Mesothelial cell of epicardium (in vitro differentiated cells): ENCODE measurements at regions not wholly inside any gene's neighbourhood (a gene's known extent, or its start where the extent isn't known, plus 50 kb on each side); places are given as distances from the start of the nearest gene placed in this dataset.

ENCODE experiments used
- DNase-seq, 2 experiments: peaks; one replicate each; pipeline ENCODE4 v3.0.0; 2021; ENCODE audit warnings: low spot score in 2 of 2; ENCODE audit not compliant: unreplicated experiment in 2 of 2
- H3K27ac Mint-ChIP-seq: 2 replicates; pipeline ENCODE4 v1.8.0; 2021; ENCODE audit warnings: mixed read lengths
- H3K27me3 Mint-ChIP-seq: 2 replicates; pipeline ENCODE4 v1.8.0; 2021; ENCODE audit warnings: low read depth, mixed read lengths
- H3K36me3 Mint-ChIP-seq: 2 replicates; pipeline ENCODE4 v1.8.0; 2021; ENCODE audit warnings: mixed read lengths
- H3K4me1 Mint-ChIP-seq: 2 replicates; pipeline ENCODE4 v1.8.0; 2021; ENCODE audit warnings: mixed read lengths
- H3K4me3 Mint-ChIP-seq: 2 replicates; pipeline ENCODE4 v1.8.0; 2021; ENCODE audit warnings: mild to moderate bottlenecking, moderate library complexity, mixed read lengths
- H3K9me3 Mint-ChIP-seq: 2 replicates; pipeline ENCODE4 v1.8.0; 2021; ENCODE audit warnings: mixed read lengths
- TF ChIP-seq, protein P1 (sequence below): fragments of 200-600 bp; sonication (generic); IDR thresholded peaks from one replicate; pipeline ENCODE4 v1.5.0; 2021; ENCODE audit warnings: antibody characterized with exemption; ENCODE audit not compliant: unreplicated experiment

DNA sequence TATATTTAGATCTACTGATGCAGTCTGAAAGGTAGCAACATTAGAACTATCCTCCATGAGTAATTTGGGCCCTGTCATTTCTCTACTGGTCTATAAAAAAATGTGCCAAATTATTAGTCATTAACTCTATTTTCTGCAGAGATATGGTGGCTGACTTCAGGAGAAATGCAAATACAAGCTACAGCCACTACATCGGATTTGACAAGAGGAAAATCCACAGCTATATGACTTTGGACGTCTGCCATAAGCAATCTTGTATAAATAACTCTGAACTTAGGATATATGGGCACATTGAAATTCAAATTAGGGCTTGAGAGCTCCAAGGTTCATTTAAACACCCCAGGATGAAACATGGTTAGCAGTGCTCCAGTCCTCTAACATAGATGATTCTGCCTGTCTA lies 983.0 kb upstream of the LRFN5 start:
- H3K4me1 Mint-ChIP-seq: peaks cover 9% of the 10 kb centered on the region
- H3K4me3 Mint-ChIP-seq: no peak overlapping the region
- no peaks in the 10 kb centered on the region for H3K27me3 Mint-ChIP-seq
- no peaks in the 10 kb centered on the region for H3K9me3 Mint-ChIP-seq
- no peaks in the 10 kb centered on the region for H3K36me3 Mint-ChIP-seq
- no peak for DNase-seq
- TF ChIP-seq, protein P1, sequence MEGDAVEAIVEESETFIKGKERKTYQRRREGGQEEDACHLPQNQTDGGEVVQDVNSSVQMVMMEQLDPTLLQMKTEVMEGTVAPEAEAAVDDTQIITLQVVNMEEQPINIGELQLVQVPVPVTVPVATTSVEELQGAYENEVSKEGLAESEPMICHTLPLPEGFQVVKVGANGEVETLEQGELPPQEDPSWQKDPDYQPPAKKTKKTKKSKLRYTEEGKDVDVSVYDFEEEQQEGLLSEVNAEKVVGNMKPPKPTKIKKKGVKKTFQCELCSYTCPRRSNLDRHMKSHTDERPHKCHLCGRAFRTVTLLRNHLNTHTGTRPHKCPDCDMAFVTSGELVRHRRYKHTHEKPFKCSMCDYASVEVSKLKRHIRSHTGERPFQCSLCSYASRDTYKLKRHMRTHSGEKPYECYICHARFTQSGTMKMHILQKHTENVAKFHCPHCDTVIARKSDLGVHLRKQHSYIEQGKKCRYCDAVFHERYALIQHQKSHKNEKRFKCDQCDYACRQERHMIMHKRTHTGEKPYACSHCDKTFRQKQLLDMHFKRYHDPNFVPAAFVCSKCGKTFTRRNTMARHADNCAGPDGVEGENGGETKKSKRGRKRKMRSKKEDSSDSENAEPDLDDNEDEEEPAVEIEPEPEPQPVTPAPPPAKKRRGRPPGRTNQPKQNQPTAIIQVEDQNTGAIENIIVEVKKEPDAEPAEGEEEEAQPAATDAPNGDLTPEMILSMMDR: no peak
- H3K27ac Mint-ChIP-seq: no peak overlapping the region

DNA sequence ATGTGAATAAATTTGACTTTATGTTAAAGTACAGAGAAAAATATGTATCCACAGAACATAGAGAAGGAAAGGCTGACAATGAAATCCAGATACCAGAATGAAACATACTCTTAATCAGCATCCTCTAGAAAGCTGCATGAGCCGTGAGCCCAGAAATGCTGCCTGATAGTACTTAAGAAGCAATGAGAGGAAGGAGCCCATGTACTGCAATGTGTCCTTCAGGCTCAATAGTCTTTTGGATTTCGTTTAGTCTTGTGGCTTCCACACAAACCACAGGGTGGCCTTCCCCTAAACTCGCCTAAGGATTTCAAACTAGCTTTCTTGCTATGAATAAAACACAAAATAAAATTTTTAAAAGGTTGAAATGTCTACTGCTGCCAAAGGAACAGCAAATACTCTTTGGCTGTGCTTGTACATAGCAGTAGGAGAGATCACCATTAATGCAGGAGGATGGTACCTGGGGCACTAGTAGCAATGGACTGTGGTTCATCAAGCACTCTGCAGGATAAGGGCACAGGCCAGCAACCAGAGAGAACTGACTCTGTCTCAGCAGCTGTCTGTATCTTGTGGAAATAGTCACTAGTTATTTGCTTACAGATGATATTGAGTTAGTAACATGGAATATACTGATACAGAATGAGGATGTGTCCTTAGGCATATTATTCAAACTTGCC lies 988.3 kb upstream of the LRFN5 start:
- TF ChIP-seq, protein P1: no peak
- Mint-ChIP-seq H3K36me3 (no peaks in the 10 kb centered on the region), H3K4me1 (peaks cover 6% of the 10 kb centered on the region), H3K9me3 (no peaks in the 10 kb centered on the region), H3K4me3 (no peak overlapping the region), H3K27me3 (no peaks in the 10 kb centered on the region), H3K27ac (no peak overlapping the region)
- DNase-seq: no peak

DNA sequence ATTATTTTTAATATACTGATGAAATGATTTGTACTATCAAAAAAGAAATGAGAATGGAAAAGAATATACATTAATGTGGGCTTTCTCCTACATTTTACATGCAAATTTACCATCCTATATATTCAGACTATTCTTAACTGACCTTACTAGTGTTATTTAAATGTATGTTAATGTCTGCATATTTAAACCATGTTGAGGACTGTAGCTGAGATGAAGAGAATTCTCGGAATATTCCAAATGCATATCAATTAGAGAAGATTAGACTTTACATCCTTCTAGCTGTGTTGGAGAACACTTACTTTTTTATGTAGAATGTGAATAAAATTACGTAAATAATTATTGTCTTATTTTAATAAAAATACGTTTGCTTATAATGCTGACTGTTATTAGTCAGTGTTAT lies 990.1 kb upstream of the LRFN5 start:
- Mint-ChIP-seq H3K27ac (no peak overlapping the region), H3K4me1 (peaks cover 2% of the 10 kb centered on the region), H3K36me3 (no peaks in the 10 kb centered on the region), H3K4me3 (no peak overlapping the region), H3K27me3 (no peaks in the 10 kb centered on the region), H3K9me3 (peaks cover 4% of the 10 kb centered on the region)
- DNase-seq: no peak
- TF ChIP-seq, protein P1: no peak

DNA sequence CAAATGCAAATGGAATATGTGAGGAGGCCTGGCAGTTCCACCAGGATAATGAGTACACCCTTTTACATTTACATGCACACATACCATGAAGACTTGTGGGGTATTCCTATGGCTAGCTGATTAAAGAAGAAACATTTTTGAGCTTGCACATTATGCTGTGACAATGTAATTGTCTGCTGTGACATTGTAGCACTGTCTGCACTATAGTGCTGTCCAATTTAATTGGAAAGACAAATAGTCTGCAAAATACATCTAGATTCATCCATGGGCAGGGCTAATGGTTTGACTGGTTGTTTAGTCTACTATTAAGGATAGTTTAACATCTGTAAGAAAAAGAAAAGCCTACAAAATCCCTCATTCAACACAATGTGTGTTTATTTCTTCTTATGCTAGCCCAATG lies 1005.6 kb upstream of the LRFN5 start:
- H3K4me3 Mint-ChIP-seq: no peak overlapping the region
- peaks cover 12% of the 10 kb centered on the region for H3K4me1 Mint-ChIP-seq
- no peak for DNase-seq

DNA sequence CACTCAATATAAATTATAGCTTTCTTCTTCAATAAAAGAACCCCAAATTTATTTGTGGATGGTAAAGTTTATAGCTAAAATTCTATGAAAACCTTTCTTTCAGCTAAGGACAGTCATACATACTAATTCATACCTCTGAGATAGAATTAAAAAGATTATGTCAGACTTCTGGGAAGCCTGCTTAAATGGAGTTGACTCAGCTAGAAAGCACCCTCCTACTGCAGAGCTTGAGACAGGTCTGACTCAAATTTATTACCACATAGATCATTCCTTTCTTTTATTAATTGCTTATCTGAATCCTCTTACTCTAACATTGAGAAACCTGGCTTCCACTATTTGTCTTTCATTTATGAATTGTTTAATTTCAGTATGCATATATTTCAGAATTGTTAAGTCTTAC lies 1007.0 kb upstream of the LRFN5 start:
- H3K9me3 Mint-ChIP-seq: no peaks in the 10 kb centered on the region
- no peaks in the 10 kb centered on the region for H3K36me3 Mint-ChIP-seq
- no peak overlapping the region for H3K4me3 Mint-ChIP-seq
- peaks cover 12% of the 10 kb centered on the region for H3K4me1 Mint-ChIP-seq
- TF ChIP-seq, protein P1: no peak
- no peak for DNase-seq
- H3K27ac Mint-ChIP-seq: no peak overlapping the region
- H3K27me3 Mint-ChIP-seq: no peaks in the 10 kb centered on the region

More for the DNA sequence above, 1005.6 kb upstream of the LRFN5 start:
- Mint-ChIP-seq H3K36me3 (no peaks in the 10 kb centered on the region), H3K27ac (no peak overlapping the region), H3K27me3 (no peaks in the 10 kb centered on the region), H3K9me3 (no peaks in the 10 kb centered on the region)
- TF ChIP-seq, protein P1: no peak

DNA sequence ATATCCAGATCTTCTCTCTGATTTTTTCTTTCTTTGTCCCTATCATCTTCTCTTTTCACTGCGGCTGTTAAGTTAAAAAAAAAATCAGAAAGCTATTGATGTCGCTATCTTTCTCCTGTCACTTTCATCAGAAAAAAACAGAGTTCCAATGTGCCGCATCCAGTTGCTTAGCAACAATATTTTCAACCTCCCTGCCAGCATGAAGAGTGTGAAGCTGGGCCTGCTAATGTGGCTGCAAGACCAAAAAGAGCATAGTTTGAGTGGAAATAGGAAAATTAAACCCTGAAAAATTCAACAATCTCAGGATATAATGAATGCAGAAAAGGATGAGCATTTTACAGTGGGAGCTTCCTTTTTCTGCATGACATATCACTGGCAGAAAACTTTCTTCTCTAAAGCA lies 1025.4 kb upstream of the LRFN5 start:
- TF ChIP-seq, protein P1: no peak
- H3K27ac Mint-ChIP-seq: no peak overlapping the region
- no peak overlapping the region for H3K4me3 Mint-ChIP-seq
- H3K27me3 Mint-ChIP-seq: no peaks in the 10 kb centered on the region
- no peaks in the 10 kb centered on the region for H3K36me3 Mint-ChIP-seq
- no peak for DNase-seq
- H3K9me3 Mint-ChIP-seq: no peaks in the 10 kb centered on the region
- peaks cover 2% of the 10 kb centered on the region for H3K4me1 Mint-ChIP-seq
